H7 (cell line): ENCODE measurements at regions not wholly inside any gene's neighbourhood (a gene's known extent, or its start where the extent isn't known, plus 50 kb on each side); places are given as distances from the start of the nearest gene placed in this dataset.

Experiments
- DNase-seq: peaks from one replicate; pipeline ENCODE4 v3.0.0; 2012
- H3K27me3 ChIP-seq: 2 replicates; pipeline ENCODE4 v1.6.0; 2011; ENCODE audit warnings: mild to moderate bottlenecking, low read length; ENCODE audit not compliant: control insufficient read depth, insufficient read depth
- H3K36me3 ChIP-seq: replicated peaks from 2 replicates; pipeline ENCODE4 v1.5.1; 2011; ENCODE audit warnings: low read length; ENCODE audit not compliant: control insufficient read depth, insufficient read depth
- H3K4me3 ChIP-seq: 2 replicates; pipeline ENCODE4 v1.5.1; 2011; ENCODE audit warnings: low read depth, mild to moderate bottlenecking, control low read depth, low read length, moderate library complexity; ENCODE audit not compliant: insufficient read depth

DNA sequence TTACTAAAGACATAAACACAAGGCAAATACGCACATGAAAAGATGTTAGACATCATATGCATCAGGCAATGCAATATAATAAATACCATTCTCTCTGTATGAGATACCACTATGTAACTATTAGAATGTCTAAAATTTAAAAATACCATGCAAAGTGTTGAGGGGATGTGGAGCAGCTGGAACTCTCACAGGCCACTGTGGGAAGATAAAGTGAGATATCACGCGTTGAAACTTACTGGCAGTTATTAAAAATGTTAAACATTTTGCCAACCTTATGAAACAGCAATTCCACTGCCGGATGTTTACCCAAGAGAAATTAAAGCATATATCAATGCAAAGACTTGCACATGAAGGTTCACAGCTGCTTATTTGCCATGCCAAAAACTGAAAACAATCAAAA, 556.7 kb downstream of the LRRC70 start:
- H3K36me3 ChIP-seq: no peaks in the 10 kb centered on the region
- DNase-seq: no peak
- H3K4me3 ChIP-seq: no peak overlapping the region
- no peaks in the 10 kb centered on the region for H3K27me3 ChIP-seq

DNA sequence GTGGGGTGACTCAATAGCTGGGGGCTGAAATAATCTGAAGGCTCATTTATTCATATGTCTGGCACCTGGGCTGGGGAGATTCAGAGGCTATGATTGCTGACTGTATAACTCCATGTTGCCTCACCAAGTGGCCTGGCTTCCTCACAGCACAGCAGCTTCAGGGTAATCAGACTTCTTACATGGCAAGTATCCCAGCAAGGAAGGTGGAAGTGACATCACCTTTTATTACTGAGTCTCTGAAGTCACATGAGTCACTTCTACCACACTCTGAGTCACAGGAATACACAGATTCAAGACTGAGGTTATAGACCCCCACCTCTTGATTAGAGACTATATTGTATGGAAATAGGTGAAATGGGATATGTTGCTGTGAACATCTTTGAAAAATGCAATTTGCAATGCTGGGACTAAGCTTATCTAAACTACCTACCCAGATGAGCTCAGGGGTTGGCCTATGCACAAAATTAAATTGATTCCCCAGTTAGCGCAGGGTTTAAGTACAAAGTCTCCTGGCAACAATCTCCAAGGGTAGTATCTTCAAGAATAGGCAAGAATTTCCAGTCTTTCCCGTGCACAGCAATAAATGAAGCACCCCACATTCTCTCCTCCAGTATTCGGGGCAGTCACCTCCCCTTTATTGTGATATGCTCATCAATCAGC, 553.1 kb downstream of the LRRC70 start:
- no peaks in the 10 kb centered on the region for H3K27me3 ChIP-seq
- H3K36me3 ChIP-seq: no peaks in the 10 kb centered on the region
- H3K4me3 ChIP-seq: no peak overlapping the region
- DNase-seq: no peak

DNA sequence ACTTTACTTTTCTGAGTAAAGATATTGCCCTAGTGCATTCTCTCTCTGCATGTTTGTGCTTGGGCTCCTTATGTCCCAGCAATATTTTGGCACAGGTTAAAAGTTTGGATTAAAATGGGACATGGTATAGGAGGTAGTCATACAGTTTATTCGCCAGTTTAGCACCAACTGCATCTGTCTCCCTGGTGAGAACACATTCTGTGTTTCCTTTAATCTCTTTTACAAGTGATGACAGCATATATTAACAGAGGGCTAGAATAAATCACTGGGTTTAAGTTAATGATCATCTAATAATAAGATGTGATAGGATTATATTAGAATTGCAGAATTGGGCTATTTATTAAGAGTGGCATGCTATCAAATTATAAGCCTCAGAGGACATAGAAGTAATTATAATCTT, 550.1 kb downstream of the LRRC70 start:
- no peak overlapping the region for H3K4me3 ChIP-seq
- DNase-seq: no peak
- no peaks in the 10 kb centered on the region for H3K27me3 ChIP-seq
- no peaks in the 10 kb centered on the region for H3K36me3 ChIP-seq

DNA sequence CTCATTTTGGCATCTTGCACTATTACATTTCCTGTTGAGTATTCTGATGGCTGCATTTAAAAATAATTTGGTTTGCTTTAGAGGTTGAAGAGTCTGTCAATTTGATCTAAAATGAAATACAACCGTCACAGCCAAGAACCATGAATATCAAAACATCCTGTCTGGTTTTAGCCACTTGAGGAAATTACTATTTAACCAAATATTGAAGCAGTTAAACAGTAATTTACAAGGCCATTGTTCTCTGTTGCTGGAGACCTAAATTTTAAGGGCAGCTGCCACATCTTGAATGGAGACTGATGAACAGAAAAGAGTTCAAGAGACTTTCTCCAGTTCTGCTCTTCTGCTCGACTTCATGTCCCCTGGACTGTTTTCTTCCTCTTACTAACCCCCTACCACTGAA, 549.4 kb downstream of the LRRC70 start:
- Histone ChIP-seq H3K27me3 (no peaks in the 10 kb centered on the region), H3K4me3 (no peak overlapping the region), H3K36me3 (no peaks in the 10 kb centered on the region)
- no peak for DNase-seq

DNA sequence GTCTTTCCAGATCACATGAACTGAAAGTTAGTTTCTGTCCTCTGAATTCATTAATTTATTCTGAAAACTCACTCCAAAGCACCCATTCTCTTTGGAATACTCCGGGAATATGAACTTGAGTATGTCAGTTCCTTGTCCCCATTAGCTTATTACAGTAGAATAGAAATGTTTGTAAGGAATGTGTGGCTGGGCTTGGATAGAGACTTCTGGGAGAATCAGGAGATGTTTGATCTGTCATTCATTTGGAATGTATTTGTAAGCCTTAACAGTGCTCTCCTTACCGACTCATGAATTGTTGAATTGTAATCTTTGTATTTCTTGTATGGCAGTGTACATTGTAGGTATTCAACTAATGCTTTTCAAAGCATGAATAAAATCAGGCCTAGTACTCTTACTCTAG, 548.4 kb downstream of the LRRC70 start:
- Histone ChIP-seq H3K4me3 (no peak overlapping the region), H3K36me3 (no peaks in the 10 kb centered on the region), H3K27me3 (no peaks in the 10 kb centered on the region)
- no peak for DNase-seq

DNA sequence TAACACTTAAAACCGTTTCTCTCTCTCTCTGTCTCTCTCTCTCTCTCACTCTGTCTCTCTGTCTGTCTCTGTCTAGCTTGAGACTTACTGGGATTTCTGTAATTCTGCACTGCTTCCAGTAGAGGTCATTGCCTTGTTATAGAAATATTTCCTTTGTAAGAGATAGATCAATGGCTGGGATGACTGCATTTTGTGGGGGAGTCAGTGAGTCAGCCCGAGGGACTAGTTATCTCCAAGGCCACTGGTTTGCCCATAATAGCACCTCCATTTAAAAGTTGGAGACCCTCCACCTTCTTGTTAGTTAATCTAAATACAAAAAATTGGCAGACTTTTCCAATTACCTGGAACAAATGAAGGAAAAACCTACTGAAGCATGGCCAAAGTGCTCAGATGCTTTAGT, 547.2 kb downstream of the LRRC70 start:
- Histone ChIP-seq H3K36me3 (no peaks in the 10 kb centered on the region), H3K27me3 (no peaks in the 10 kb centered on the region), H3K4me3 (no peak overlapping the region)
- DNase-seq: no peak

DNA sequence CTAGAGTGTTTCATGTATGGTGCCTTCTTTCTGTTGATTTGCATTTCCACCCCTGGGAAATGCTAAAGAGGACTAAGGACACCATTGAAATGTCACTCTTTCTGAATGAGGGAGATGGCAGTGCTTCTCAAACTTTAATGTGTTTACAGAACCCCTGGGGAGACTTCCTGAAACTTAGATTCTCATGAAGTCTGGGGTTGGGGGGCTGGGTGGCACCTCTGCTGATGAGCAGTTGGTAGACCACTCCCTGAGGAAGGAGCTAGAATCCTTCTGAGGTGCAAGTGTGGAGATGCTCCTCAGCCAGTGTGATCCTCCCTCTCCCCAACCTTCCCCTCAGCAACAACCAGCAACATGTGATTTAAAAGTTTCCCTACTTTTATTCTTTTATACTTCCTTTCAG, 546.8 kb downstream of the LRRC70 start:
- DNase-seq: no peak
- H3K36me3 ChIP-seq: no peaks in the 10 kb centered on the region
- H3K27me3 ChIP-seq: no peaks in the 10 kb centered on the region
- no peak overlapping the region for H3K4me3 ChIP-seq

DNA sequence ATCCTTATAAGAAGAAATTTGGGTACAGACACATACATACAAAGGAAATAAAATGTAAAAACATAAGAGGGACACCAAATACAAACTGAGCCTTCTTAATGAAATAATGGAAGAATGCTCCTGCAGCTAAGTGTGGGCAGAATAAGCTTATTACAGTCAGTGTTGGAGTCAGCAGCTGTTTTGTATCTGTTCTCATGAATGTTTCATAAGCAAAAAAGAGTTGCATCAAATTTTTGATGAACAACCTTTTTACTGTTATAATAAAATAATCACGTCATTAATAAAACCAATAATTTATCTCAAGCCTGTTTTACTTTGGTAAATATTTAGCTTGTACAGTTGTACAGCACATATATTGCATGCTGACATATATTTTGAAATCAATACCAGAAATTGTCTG, 545.6 kb downstream of the LRRC70 start:
- no peaks in the 10 kb centered on the region for H3K27me3 ChIP-seq
- no peak for DNase-seq

DNA sequence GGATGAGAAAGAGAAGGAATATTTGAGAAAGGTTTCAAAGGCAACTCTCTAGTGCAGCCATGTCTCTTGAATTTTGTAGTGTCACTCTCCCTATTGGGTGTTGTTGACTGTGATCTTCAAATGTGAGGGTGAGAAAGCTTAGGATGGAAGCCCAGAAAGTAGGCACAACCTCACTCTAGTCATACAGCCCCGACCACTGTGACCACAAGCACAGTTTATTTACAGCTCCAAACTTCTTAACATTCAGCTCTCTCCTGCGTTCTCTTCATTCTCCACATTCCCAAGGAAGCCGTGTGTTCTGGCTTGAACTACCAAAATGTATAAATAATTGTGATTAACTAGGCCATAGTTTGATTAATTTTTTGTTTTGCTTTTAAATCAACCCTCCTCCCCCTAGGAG, 542.9 kb downstream of the LRRC70 start:
- no peak for DNase-seq
- no peaks in the 10 kb centered on the region for H3K36me3 ChIP-seq
- H3K27me3 ChIP-seq: no peaks in the 10 kb centered on the region
- no peak overlapping the region for H3K4me3 ChIP-seq

More for the DNA sequence above, 545.6 kb downstream of the LRRC70 start:
- H3K36me3 ChIP-seq: no peaks in the 10 kb centered on the region
- H3K4me3 ChIP-seq: no peak overlapping the region

DNA sequence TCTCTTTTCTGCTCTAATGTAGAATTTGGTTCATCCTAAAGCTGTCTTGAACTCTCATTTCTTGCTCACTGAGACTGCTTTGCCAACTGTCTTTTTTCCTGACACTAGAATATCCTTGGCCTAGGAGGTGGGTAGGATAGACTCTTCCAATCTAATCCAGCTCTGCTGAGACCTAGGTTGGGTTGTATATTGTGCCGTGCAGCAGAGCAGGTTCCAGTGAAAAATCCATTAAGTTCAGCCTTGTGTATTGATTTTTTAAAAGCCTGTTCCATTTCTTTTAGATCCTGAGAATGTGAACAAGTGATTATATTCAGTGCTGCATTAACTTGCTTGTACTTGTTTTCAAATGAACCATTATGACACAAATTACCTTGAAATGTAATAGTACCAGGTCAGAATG, 539.6 kb downstream of the LRRC70 start:
- Histone ChIP-seq H3K36me3 (no peaks in the 10 kb centered on the region), H3K4me3 (no peak overlapping the region), H3K27me3 (no peaks in the 10 kb centered on the region)
- DNase-seq: no peak

DNA sequence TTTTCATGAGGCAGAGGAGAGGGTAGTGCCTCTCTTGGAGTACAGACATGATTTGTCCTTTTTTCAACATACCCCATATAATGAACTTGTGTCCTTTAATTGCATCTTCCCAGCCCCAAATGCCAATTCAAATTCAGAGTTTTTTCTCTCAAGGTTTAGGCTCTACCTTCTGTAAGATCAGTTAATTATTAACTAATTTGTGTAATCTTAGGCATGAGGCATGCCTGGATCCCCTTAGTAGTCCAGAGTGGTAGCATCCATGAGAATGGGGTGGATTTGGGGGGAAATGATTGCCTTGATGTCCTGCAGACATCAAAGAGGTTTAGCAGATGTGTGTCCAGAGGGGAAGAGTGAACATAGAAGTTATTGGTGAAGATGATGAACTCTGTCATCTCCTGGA, 533.3 kb downstream of the LRRC70 start:
- no peaks in the 10 kb centered on the region for H3K27me3 ChIP-seq
- H3K36me3 ChIP-seq: no peaks in the 10 kb centered on the region
- DNase-seq: no peak
- no peak overlapping the region for H3K4me3 ChIP-seq

DNA sequence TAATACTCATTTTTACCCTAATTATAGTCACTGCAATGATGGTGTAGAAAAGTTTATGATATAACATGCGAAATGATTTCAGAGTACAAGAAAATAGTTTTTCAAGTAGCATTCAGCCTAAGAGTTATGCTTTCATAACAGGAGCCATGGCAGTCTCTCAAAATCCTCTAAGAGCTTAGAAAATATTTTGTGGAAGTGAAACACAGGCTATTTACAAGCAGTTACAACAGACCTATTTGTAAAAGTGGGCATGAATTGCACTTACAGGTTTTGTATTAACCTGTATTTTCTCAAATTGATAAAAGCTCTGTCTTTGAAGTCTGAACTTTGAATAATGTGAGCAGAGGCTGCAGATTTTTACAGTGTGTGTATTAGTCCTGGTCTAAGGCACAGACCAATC, 523.3 kb downstream of the LRRC70 start:
- no peaks in the 10 kb centered on the region for H3K27me3 ChIP-seq
- no peak for DNase-seq
- H3K36me3 ChIP-seq: no peaks in the 10 kb centered on the region
- H3K4me3 ChIP-seq: no peak overlapping the region

DNA sequence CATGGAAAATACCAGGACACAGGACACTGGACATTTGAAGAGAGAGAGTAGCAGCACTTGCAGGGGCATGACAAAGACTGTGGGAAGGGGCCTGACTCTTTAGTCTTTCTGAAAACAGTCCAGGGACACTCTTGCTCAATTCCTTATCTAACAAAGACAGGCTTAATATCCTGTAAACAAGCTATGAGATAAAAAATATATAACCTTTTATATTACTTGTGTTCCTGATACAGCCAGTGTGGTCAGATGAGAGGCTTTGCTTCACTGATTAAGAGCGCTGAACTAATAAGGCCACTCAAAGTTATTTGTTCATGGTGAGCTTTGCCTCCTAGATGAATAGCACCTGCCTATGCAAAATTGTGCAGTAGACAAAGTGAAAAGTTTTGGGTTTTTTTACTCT, 518.7 kb downstream of the LRRC70 start:
- H3K36me3 ChIP-seq: no peaks in the 10 kb centered on the region
- DNase-seq: no peak
- no peak overlapping the region for H3K4me3 ChIP-seq
- H3K27me3 ChIP-seq: no peaks in the 10 kb centered on the region

DNA sequence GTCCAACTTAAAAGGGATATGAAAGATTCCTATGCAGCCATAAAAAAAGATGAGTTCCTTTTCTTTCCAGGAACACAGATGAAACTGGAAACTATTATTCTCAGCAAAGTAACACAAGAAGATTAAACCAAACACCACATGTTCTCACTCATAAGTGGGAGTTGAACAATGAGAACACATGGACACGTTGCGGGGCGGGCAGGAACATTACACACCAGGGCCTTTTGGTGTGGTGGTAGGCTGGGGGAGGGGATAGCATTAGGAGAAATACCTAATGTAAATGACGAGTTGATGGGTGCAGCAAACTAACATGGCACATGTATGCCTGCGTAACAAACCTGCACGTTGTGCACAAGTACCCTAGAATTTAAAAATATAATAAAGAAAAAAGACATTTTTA, 516.1 kb downstream of the LRRC70 start:
- Histone ChIP-seq H3K36me3 (no peaks in the 10 kb centered on the region), H3K27me3 (no peaks in the 10 kb centered on the region)
- no peak for DNase-seq

DNA sequence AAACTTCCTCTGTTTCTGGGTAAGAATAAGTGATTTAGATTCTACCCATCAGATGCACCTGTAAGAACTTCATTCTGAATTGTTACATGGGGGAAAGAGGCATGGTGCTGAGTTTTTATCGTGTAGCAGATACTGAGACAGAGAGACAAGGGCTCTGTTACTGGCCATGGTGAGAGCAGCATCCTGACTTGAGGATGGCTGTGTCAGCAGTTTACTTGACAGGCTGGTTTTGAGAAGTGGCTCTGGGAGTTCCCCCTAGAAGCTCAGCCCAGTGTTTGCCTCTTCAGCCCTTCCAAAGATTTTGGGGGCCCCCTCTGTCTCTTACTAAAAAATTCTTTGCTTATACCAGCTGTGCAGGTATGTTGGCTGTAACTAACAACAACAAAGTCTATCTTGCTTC, 510.5 kb downstream of the LRRC70 start:
- Histone ChIP-seq H3K4me3 (no peak overlapping the region), H3K27me3 (no peaks in the 10 kb centered on the region), H3K36me3 (no peaks in the 10 kb centered on the region)
- DNase-seq: no peak

More for the DNA sequence above, 516.1 kb downstream of the LRRC70 start:
- no peak overlapping the region for H3K4me3 ChIP-seq

DNA sequence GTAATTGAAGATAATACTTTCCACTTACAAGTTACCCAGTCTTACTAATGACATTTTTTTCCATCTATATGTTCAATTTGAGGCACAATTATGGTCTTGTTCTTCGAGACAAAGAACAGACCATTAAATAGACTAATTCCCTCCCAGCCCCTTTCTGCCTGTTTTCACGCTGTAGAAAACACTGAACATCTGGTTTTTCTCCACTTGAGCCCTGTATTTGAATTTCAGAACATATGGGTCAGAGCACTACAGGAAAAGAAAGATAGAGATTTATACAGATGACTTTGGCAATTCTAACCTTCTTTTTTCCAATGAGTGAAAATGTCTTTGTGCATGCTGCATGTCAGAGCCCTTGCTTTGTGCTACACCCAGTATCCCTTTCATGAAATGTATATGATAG, 506.9 kb downstream of the LRRC70 start:
- no peaks in the 10 kb centered on the region for H3K36me3 ChIP-seq
- DNase-seq: no peak
- H3K27me3 ChIP-seq: no peaks in the 10 kb centered on the region
- no peak overlapping the region for H3K4me3 ChIP-seq
